T-cell (primary cell): ENCODE measurements at regions not wholly inside any gene's neighbourhood (a gene's known extent, or its start where the extent isn't known, plus 50 kb on each side); places are given as distances from the start of the nearest gene placed in this dataset.
"Not testable (repeated sequence)": the region's sequence is repeated elsewhere in the genome, so short reads cannot be mapped to it uniquely, and the experiment has no call there.

Experiments used
- ATAC-seq, 4 experiments: fragments of 200-7000 bp in 3 of 4; fragments of 150-1000 bp in 1 of 4; cut with Tn5 transposase; replicated peaks in 1 of 4; 1 replicate in 3 of 4; 2 replicates in 1 of 4; pipeline ENCODE4 v1.10.0; 2021; ENCODE audit warnings: moderate library complexity in 3 of 4, mild to moderate bottlenecking in 2 of 4, moderate number of reproducible peaks in 1 of 4
- CTCF ChIA-PET, 2 donors: fragments of 300-600 bp; sonication (Branson Sonifier 250); formaldehyde crosslinking; loops; one replicate each; lab custom pipeline; 2022; ENCODE audit warnings: antibody characterized with exemption in 2 of 2; lab: Charles Lee
- POLR2A ChIA-PET, 2 donors: fragments of 300-600 bp; sonication (Branson Sonifier 250); formaldehyde crosslinking; loops; one replicate each; lab custom pipeline; 2022; ENCODE audit warnings: antibody characterized with exemption in 2 of 2; lab: Charles Lee
- DNase-seq, 35 experiments: peaks; one replicate each; pipeline versions ENCODE4 v3.0.0 to v3.0.0-alpha.2; 2013 to 2023
- H3K27ac ChIP-seq: one replicate; pipeline ENCODE4 v1.5.1; 2013; ENCODE audit warnings: low read length
- H3K27me3 ChIP-seq, 2 experiments: replicated peaks in 1 of 2; 1 replicate in 1 of 2; 2 replicates in 1 of 2; pipeline versions ENCODE4 v1.6.1 to v1.7.0; 2013; ENCODE audit warnings: low read length in 1 of 2, mixed read lengths in 1 of 2; ENCODE audit not compliant: control insufficient read depth in 2 of 2, insufficient read depth in 2 of 2; ENCODE audit errors: extremely low read depth in 1 of 2
- H3K36me3 ChIP-seq, 2 donors: 1 replicate in 1 of 2; 2 replicates in 1 of 2; pipeline versions ENCODE4 v1.6.1 to v1.7.0; 2013; ENCODE audit warnings: low read length in 1 of 2; ENCODE audit not compliant: control insufficient read depth in 2 of 2, insufficient read depth in 1 of 2; ENCODE audit errors: extremely low read depth in 1 of 2
- H3K4me1 ChIP-seq, 2 experiments: 1 replicate in 1 of 2; 2 replicates in 1 of 2; pipeline versions ENCODE4 v1.6.1 to v1.7.0; 2013; ENCODE audit warnings: low read length in 2 of 2, mixed read lengths in 1 of 2; ENCODE audit not compliant: insufficient read depth in 2 of 2, control insufficient read depth in 1 of 2; ENCODE audit errors: extremely low read depth in 1 of 2
- H3K4me3 ChIP-seq, 2 donors: 1 replicate in 1 of 2; 2 replicates in 1 of 2; pipeline versions ENCODE4 v1.5.1 to v1.7.0; 2013; ENCODE audit warnings: mild to moderate bottlenecking in 2 of 2, low read length in 1 of 2, moderate library complexity in 1 of 2; ENCODE audit not compliant: control insufficient read depth in 1 of 2; ENCODE audit errors: extremely low read depth in 1 of 2
- H3K9me3 ChIP-seq: 2 replicates; pipeline ENCODE4 v1.7.0; 2013
- H3K27ac Mint-ChIP-seq, 2 donors: one replicate each; pipeline ENCODE4 v1.8.0; 2020 to 2021; ENCODE audit warnings: mild to moderate bottlenecking in 2 of 2, mixed read lengths in 2 of 2
- H3K27me3 Mint-ChIP-seq, 2 donors: one replicate each; pipeline ENCODE4 v1.8.0; 2021 to 2022; ENCODE audit warnings: mixed read lengths in 2 of 2
- H3K36me3 Mint-ChIP-seq: one replicate; pipeline ENCODE4 v1.8.0; 2021; ENCODE audit warnings: mixed read lengths
- H3K4me1 Mint-ChIP-seq, 3 donors: one replicate each; pipeline ENCODE4 v1.8.0; 2020 to 2022; ENCODE audit warnings: mixed read lengths in 3 of 3, mild to moderate bottlenecking in 1 of 3
- H3K4me3 Mint-ChIP-seq, 3 donors: one replicate each; pipeline ENCODE4 v1.8.0; 2020 to 2022; ENCODE audit warnings: mild to moderate bottlenecking in 3 of 3, mixed read lengths in 3 of 3, moderate library complexity in 3 of 3
- H3K9me3 Mint-ChIP-seq, 3 donors: one replicate each; pipeline ENCODE4 v1.8.0; 2020 to 2022; ENCODE audit warnings: mixed read lengths in 3 of 3
- WGBS: methylation state at CpG from one replicate; pipeline ENCODE4 v1.1.5; 2013; ENCODE audit warnings: missing lambda C conversion rate; ENCODE audit not compliant: insufficient coverage; 5-methylcytosine and 5-hydroxymethylcytosine counted together

DNA sequence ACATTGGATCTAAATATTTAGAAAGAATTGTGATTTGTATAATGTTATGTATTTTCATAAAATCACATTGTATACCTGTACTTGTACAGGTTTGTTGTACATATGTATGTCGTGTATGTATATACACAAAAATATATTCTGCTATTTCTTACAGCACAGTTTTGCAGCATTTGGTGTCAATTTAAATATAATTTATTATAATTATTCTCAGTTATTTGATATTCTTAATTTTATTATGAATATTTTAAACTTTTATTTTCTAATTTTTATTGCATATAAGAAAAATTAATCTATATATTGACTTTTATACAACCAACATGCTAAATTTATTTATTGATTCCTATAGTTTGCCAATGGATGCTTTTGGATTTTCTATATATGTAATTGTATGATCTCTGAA lies 137.0 kb downstream of the GOLGA6L6 start:
- CTCF ChIA-PET, H3K4me3 Mint-ChIP-seq, H3K27me3 ChIP-seq, H3K27me3 Mint-ChIP-seq, DNase-seq, H3K4me1 ChIP-seq, ATAC-seq, POLR2A ChIA-PET, H3K4me3 ChIP-seq, H3K9me3 Mint-ChIP-seq, H3K27ac Mint-ChIP-seq, H3K36me3 ChIP-seq, H3K4me1 Mint-ChIP-seq, H3K9me3 ChIP-seq, H3K27ac ChIP-seq, H3K36me3 Mint-ChIP-seq: not testable (repeated sequence)
- no CpG with 5 or more reads among the region's 1 CpG for WGBS

GRCh38 chr15:20402586-20402985 lies 139.0 kb downstream of the GOLGA6L6 start:
- H3K9me3 ChIP-seq, H3K27me3 ChIP-seq, H3K36me3 Mint-ChIP-seq, H3K36me3 ChIP-seq, CTCF ChIA-PET, H3K9me3 Mint-ChIP-seq, H3K4me1 ChIP-seq, H3K4me3 ChIP-seq, H3K27me3 Mint-ChIP-seq, H3K27ac Mint-ChIP-seq, ATAC-seq, DNase-seq, POLR2A ChIA-PET, H3K4me3 Mint-ChIP-seq, H3K27ac ChIP-seq, H3K4me1 Mint-ChIP-seq: not testable (repeated sequence)
- WGBS, result 86% methylated on average over 1 of the region's 3 CpGs

DNA sequence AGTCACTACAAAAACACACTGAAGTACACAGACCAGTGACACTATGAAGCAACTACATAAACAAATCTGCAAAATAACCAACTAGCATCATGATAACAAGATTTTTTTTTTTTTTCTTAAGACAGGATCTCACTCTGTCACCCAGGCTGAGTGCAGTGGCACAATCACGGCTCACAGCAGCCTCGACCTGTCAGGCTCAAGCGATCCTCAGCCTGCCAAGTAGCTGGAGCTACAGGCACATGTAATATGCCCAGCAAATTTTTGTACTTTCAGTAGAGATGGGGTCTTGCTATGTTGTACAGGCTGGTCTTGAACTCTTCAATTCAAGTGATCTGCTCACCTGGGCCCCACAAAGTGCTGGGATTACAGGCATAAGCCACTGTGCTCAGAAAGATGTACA lies 140.5 kb downstream of the GOLGA6L6 start:
- H3K27ac Mint-ChIP-seq, H3K4me3 Mint-ChIP-seq, H3K27me3 ChIP-seq, H3K4me1 ChIP-seq, H3K4me3 ChIP-seq, H3K9me3 Mint-ChIP-seq, H3K36me3 Mint-ChIP-seq, ATAC-seq, H3K9me3 ChIP-seq, H3K4me1 Mint-ChIP-seq, DNase-seq, H3K27ac ChIP-seq, H3K27me3 Mint-ChIP-seq, CTCF ChIA-PET, POLR2A ChIA-PET, H3K36me3 ChIP-seq: not testable (repeated sequence)
- 86% methylated on average over 3 of the region's 3 CpGs for WGBS

DNA sequence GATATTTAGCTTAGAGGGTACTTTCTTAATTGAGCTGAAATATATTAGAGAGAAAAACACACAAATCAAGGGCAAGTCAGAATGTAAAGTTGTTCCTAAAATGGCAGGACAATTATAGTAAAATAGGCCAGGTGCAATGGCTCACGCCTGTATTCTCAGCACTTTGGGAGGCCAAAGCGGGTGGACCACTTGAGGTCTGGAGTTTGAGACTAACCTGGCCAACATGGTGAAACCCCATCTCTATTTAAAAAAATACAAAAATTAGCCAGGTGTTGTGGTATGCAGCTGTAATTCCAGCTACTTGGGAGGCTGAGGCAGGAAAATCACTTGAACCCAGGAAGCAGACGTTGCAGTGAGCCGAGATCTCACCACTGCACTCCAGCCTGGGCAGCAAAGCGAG lies 142.9 kb downstream of the GOLGA6L6 start:
- H3K9me3 ChIP-seq, H3K27ac ChIP-seq, H3K4me3 Mint-ChIP-seq, H3K4me3 ChIP-seq, DNase-seq, POLR2A ChIA-PET, H3K36me3 ChIP-seq, H3K27ac Mint-ChIP-seq, H3K9me3 Mint-ChIP-seq, ATAC-seq, H3K4me1 Mint-ChIP-seq, H3K27me3 ChIP-seq, H3K4me1 ChIP-seq, H3K36me3 Mint-ChIP-seq, H3K27me3 Mint-ChIP-seq: not testable (repeated sequence)
- WGBS, result 88% methylated on average over 1 of the region's 5 CpGs
- CTCF ChIA-PET, result interaction anchor here in 1 of 2 donors (0.6 kb wide), 1 partner anchor 26 kb away, joined by 3 read pairs; no protein-coding TSS in a partner anchor

DNA sequence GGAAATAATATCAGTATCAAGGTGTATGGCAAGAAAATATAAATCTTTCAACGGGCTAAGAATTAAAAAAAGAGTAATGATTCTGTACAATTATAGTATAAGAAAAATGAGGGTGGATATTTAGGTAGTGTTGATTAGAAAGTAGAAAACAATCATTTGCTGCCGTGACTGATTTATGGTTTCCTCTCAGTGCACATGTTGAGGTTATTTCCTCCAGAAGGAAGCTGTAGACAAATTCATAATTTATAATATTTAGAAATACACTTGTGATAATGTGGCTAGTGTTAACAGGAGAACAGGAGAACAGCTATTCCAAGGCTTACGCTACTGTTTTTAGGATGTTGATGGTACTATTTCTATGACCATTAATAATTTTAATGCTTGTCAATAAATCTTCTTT lies 153.4 kb downstream of the GOLGA6L6 start:
- H3K4me3 Mint-ChIP-seq, H3K27ac ChIP-seq, H3K27me3 Mint-ChIP-seq, POLR2A ChIA-PET, H3K9me3 Mint-ChIP-seq, H3K9me3 ChIP-seq, H3K27ac Mint-ChIP-seq, DNase-seq, H3K4me3 ChIP-seq, H3K27me3 ChIP-seq, H3K36me3 ChIP-seq, H3K4me1 Mint-ChIP-seq, ATAC-seq, H3K36me3 Mint-ChIP-seq, H3K4me1 ChIP-seq: not testable (repeated sequence)
- CTCF ChIA-PET, result interaction anchor here in 1 of 2 donors (0.6 kb wide), 1 partner anchor 45 kb away, joined by 3 read pairs; no protein-coding TSS in a partner anchor
- WGBS, result no CpG with 5 or more reads among the region's 3 CpGs

DNA sequence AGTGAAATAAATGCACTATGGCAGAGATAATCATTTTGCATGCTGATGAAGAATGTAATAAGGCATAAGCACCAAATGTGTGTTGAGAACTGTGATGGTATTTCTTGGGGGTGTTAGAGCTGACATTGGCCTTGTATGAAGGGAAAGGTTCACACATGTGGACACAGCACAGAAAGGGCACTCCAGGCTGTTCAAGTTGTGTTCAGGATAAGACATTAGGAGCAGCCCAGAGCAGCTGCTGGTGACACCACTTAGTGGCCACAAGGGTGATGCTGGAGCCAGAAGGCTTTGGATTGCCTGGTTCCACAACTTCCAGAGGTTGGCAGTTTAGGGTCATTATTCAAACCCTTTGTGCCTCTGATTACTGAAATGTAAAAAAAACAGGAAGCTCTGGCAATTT lies 155.4 kb downstream of the GOLGA6L6 start:
- Mint-ChIP-seq H3K36me3 (no peaks in the 10 kb centered on the region), H3K4me1 (no peaks in the 10 kb centered on the region), H3K4me3 (no peak overlapping the region), H3K27ac (no peak overlapping the region), H3K9me3 (no peaks in the 10 kb centered on the region), H3K27me3 (no peaks in the 10 kb centered on the region)
- no peak for ATAC-seq
- DNase-seq, result no peak
- H3K27me3 ChIP-seq, result no peaks in the 10 kb centered on the region
- CTCF ChIA-PET, result no interaction called here
- H3K27ac ChIP-seq, result no peak overlapping the region
- H3K4me1 ChIP-seq, result no peaks in the 10 kb centered on the region
- POLR2A ChIA-PET, result no interaction called here
- H3K36me3 ChIP-seq, result no peaks in the 10 kb centered on the region
- H3K9me3 ChIP-seq, result no peaks in the 10 kb centered on the region
- no peak overlapping the region for H3K4me3 ChIP-seq

DNA sequence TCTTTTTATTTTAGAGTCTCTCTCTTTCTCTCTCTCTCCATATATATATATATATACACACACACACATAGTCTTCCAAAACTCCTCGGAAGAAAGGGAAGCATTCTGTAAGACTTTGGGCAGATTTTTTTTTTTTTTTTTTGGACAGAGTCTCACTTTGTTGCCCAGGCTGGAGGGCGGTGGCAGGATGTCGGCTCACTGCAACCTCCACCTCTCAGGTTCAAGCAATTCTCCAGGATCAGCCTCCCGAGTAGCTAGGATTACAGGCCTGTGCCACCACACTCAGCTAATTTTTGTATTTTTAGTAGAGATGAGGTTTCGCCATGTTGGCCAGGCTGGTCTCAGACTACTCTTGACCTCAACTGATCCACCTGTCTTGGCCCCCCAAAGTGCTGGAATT lies 161.4 kb downstream of the GOLGA6L6 start:
- H3K27me3 ChIP-seq, POLR2A ChIA-PET: not testable (repeated sequence)

More for the DNA sequence above, 161.4 kb downstream of the GOLGA6L6 start:
- H3K27me3 Mint-ChIP-seq, DNase-seq, H3K9me3 Mint-ChIP-seq, CTCF ChIA-PET, ATAC-seq, H3K4me3 ChIP-seq, H3K36me3 ChIP-seq, H3K27ac Mint-ChIP-seq, H3K4me3 Mint-ChIP-seq, H3K4me1 Mint-ChIP-seq, H3K9me3 ChIP-seq, H3K27ac ChIP-seq, H3K4me1 ChIP-seq, H3K36me3 Mint-ChIP-seq: not testable (repeated sequence)
- WGBS, result 89% methylated on average over 4 of the region's 5 CpGs
